GM19043 (cell line): ENCODE measurements at regions not wholly inside any gene's neighbourhood (a gene's known extent, or its start where the extent isn't known, plus 50 kb on each side); places are given as distances from the start of the nearest gene placed in this dataset.
"Not testable (repeated sequence)": the region's sequence is repeated elsewhere in the genome, so short reads cannot be mapped to it uniquely, and the experiment has no call there.

ENCODE experiments used
- ATAC-seq: cut with Tn5 transposase; IDR thresholded peaks from one replicate; pipeline ENCODE4 v1.9.1; 2021; ENCODE audit warnings: low read depth; ENCODE audit not compliant: unreplicated experiment

DNA sequence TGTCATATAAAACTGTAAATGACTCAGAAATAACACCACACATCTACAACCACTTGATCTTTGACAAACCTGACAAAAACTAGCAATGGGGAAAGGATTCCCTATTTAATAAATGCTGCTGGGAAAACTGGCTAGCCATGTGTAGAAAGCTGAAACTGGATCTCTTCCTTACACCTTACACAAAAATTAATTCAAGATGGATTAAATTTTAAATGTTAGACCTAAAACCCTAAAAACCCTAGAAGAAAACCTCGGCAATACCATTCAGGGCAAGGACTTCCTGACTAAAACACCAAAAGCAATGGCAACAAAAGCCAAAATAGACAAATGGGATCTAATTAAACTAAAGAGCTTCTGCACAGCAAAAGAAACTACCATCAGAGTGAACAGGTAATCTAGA lies 1315.3 kb upstream of the CNTN5 start:
- not testable (repeated sequence) for ATAC-seq

DNA sequence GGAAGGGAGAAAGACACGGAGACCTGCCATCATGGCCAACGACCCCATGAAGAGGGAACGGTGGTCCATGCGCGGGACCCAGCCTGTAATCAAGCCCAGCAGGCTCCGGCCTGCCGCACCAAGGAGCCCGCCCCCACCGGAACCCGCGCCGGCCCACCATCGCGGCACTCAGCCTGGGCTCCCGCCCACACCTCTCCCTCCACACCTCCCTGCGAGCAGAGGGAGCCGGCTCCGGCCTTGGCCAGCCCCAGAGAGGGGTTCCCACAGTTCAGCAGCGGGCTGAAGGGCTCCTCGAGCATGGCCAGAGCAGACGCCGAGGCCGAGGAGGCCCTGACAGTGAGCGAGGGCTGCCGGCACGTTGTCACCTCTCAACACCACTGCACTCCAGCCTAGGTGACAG lies 1302.8 kb upstream of the CNTN5 start:
- ATAC-seq, result no peak

- ATAC-seq, result no peak
Observed at GRCh38 chr11:97722065-97722464, 1298.7 kb upstream of the CNTN5 start.

DNA sequence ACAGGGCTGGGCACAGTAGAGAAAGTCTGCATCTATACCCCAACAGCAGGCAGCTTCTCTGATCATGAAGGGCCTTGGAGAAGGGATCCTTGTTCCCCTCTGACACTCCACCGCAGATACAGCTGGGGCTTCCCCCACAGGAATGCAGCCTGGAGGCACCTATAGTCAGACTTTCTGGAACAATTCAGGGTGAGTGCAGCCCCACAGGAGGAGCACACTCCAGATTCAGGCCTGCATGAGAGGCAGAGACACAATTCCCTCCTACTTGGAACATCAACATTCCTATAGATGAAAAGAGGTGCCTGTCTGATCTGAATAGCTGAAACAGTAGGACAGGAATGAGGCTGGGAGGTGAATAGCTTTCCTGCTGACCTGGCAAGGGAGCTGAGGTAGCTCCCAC lies 1298.0 kb upstream of the CNTN5 start:
- ATAC-seq, result no peak

DNA sequence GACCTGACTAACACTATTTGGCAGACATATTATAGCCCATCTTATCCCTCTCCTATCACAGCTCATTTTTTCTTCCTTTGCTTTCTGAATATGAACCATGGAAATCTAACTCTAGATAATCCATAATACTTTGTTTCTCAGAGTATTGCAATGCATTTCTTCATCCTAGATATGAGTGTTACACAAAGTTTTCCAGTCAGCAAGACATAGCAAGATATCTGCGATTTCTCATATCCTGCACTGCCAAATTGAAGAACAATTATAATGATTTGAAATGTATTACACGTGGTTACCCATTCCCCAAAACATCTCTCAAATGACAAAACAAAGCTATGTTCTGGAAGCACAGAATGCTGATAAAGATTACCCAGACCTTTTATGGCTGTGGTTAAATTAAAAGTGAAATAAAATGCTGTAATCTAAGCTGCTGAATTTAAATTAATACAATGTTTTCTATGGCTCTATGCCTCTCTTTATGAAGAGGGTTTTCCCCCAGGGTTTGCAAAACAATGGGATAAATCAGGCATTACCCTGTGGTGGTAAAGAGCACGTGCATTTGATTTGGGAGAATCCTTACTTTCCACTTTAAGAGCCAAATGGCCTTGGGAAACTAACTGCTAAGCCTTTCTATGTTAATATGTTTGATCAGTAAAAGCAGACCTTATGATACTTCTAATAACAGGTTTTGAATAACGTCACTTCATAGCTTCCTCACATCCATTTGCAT lies 1291.0 kb upstream of the CNTN5 start:
- no peak for ATAC-seq

DNA sequence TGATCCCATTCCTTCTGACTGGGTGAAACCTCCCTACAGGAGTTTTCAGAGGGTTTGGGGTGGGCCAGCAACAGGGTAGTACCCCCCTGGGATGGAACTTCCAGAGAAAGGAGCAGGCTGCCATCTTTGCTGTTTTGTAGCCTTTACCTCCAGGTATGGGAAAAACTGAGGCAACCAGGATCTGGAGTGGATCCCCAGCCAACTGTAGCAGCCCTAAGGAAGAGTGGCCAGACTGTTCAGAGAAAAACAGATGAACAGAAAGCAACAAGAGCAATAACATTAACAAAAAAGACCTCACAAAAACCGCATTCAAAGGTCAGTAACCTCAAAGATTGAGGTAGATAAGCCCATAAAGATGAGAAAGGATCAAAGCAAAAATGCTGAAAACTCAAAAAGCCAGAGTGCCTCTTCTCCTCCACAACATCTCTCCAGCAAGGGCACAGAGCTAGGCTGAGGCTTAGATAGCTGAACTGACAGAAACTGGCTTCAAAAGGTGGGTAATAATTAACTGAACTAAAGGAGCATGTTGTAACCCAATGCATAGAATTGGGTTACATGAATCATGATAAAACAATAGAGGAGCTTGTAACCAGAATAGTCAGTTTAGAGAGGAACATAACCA lies 1288.6 kb upstream of the CNTN5 start:
- ATAC-seq, result no peak

- ATAC-seq, result no peak
Observed at GRCh38 chr11:97738751-97739150, 1282.0 kb upstream of the CNTN5 start.

GRCh38 chr11:97739932-97740800 lies 1280.6 kb upstream of the CNTN5 start:
- ATAC-seq, result no peak

DNA sequence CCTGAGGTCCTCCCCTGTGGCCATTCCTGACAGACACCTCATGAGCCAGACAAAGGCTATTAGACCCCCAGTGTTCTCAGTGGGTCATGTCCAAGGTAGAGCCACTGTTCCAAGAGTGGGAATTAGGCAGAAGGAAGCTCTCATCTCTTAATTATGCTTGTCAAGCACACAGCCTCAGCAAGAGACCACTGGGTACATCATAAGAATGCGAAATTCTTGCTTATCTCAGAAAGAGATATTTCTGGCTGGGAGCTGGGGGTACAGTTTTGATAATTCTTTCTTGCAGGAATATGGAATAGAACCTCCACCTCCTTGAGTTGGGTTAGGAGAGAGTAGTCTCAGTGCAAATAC lies 1280.0 kb upstream of the CNTN5 start:
- ATAC-seq, result no peak

- no peak for ATAC-seq
Observed at GRCh38 chr11:97742717-97743116, 1278.0 kb upstream of the CNTN5 start.

DNA sequence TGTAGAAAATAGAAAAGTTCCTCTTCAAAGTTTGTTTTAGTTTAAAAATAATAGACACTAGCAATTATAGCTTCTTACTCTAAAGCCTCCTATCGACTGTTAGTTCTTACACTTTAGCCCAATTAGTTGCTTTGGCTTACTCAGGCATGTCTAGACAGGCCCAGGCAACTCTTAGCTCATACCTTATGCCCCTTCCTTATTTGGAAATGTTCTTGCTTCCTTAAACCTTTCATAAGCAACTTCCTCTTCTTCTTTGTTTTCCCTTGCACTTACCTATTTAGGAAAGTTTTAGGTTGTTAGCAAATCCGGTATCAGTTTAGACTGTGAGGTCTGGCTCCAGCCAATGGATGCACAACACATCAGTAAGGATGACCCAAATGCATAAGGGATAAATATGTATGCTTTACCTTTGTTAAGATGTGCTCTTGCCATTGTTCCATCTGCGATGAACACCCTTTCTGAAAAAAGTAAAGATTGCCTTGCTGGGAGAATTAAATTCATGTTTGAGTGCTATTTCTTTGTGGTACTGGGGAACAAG lies 1277.5 kb upstream of the CNTN5 start:
- no peak for ATAC-seq

- ATAC-seq, result no peak
Observed at GRCh38 chr11:97745515-97746050, 1275.2 kb upstream of the CNTN5 start.

DNA sequence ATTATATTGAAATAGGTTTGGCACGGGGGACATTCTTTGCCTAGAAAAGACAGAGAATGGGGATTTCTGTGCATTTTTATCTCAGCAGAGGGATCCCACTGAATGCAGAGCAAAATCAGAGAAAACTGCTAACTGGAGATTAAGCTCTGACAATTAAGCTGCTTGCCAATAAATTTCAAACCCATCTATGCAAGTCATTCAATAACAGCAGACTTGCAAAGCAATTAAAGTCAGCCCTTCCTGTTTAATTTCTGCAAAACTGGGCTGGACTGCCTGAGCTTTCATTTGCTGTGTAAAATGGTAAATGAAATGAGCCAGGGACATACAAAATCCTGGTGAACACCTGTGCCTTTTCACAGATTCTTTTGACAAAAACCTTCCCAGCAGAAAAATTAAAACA lies 1273.9 kb upstream of the CNTN5 start:
- ATAC-seq, result no peak

DNA sequence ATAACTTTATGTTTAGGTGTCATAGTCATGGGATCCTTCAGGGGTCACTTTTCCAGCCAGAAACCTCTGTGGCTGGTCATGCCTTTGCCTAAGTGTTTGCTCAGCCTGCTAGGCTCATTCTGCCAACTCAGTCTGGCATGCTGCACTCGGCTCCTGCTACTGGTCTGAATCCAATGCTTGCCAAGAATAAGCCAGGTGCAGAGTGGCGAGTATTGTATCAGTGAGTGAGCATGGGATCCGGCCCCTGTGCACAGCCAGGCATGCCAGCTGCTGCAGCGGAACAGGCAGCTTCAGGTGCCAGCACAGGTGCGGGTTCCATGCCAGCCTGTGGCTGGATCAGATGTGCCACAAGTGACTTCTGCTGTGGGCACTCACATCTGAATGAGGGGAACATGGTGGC lies 1269.3 kb upstream of the CNTN5 start:
- no peak for ATAC-seq

GRCh38 chr11:97751952-97752351 lies 1268.8 kb upstream of the CNTN5 start:
- no peak for ATAC-seq

- ATAC-seq, result no peak
Observed at GRCh38 chr11:97754976-97755375, 1265.8 kb upstream of the CNTN5 start.

GRCh38 chr11:97756571-97757335 lies 1264.0 kb upstream of the CNTN5 start:
- ATAC-seq, result no peak

DNA sequence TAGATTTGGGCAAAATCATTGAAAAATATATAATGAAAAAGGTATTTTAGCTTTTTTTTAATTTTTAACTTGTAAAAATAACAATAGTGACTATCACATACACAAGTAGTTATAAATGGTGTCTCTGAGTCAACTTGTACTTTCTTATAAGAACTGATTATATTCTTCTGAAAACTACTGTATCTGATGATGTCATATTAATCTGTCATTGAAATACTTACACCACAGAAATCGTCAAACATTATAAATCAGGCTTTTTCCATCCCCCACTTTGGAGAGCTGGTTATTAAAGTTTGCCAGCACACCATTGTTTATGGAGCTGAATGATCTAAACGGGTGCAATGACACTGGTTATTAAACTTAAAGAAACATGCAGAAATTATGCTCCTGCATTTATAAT lies 1259.6 kb upstream of the CNTN5 start:
- no peak for ATAC-seq

DNA sequence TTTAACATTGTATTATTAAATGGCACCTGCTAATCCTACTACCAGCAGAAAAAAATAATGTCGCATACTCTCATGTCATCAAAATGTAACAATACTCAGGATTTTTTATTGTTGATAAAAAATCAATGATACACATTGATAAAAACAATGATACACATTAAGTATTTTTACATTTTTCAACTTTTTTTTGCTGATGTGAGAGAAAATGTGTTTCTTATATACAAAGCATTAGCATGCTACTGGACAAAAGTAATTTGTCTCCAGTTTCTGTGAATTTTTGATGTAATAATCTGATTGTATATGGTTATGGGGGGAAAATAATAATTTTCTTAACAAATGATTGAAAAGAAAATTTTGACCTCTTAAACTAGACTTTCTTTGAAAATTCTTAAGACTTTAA lies 1256.6 kb upstream of the CNTN5 start:
- ATAC-seq, result no peak

DNA sequence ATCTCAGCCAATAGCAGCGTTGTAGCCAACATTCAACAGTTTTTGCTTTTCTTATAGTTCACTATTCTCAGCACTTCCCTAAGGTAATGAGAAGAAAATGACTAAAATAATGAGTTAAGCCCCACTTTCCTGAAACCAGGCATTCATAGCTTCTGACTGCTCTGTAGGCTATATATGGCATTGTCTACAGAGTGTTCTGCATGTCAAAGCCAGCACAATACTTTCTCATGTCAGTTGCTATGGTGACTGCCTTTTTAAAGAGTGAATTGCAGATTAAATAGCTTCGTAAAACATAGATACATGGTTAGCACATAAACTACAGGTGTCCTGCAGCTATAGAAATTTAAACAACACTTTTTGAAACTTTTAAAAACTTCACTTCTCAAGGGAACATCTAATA lies 1256.1 kb upstream of the CNTN5 start:
- no peak for ATAC-seq
